D721Med (cell line): ENCODE measurements at regions not wholly inside any gene's neighbourhood (a gene's known extent, or its start where the extent isn't known, plus 50 kb on each side); places are given as distances from the start of the nearest gene placed in this dataset.
A peak's percentile ranks its signal among the peaks of the same experiment; 100 is the strongest.

Experiments used
- DNase-seq: peaks from one replicate; pipeline ENCODE4 v3.0.0; 2011; ENCODE audit warnings: low spot score; ENCODE audit not compliant: insufficient read length
- FAIRE-seq: peaks from 2 replicates; lab custom pipeline; 2011; peaks lifted over from hg19 to GRCh38; lab: Jason Lieb, UNC
- CTCF ChIP-seq: IDR thresholded peaks from 2 replicates; pipeline ENCODE4 v1.5.1; 2012; ENCODE audit warnings: mild to moderate bottlenecking, control low read depth; ENCODE audit not compliant: insufficient read depth; ENCODE audit errors: missing control alignments

GRCh38 chr18:34956663-34957062, 84.5 kb upstream of the MAPRE2 start:
- no peak for DNase-seq
- FAIRE-seq, result no peak
- no peak for TF ChIP-seq CTCF

GRCh38 chr18:34957119-34957863, 83.9 kb upstream of the MAPRE2 start:
- TF ChIP-seq CTCF, result no peak
- FAIRE-seq (no peak), DNase-seq (no peak)

- DNase-seq (no peak), FAIRE-seq (no peak)
- no peak for TF ChIP-seq CTCF
Observed at GRCh38 chr18:34957864-34958259, 83.4 kb upstream of the MAPRE2 start.

GRCh38 chr18:34959211-34959829, 81.9 kb upstream of the MAPRE2 start:
- no peak for TF ChIP-seq CTCF
- FAIRE-seq (no peak), DNase-seq (no peak)

- DNase-seq, result no peak
Observed at GRCh38 chr18:34959989-34960388, 81.2 kb upstream of the MAPRE2 start.

GRCh38 chr18:34965108-34965507, 76.1 kb upstream of the MAPRE2 start:
- DNase-seq, result no peak
- no peak for TF ChIP-seq CTCF
- peak; percentile 71 for FAIRE-seq

More at GRCh38 chr18:34959989-34960388, 81.2 kb upstream of the MAPRE2 start:
- peak; percentile 32 for FAIRE-seq
- no peak for TF ChIP-seq CTCF

- DNase-seq, result no peak
- no peak for TF ChIP-seq CTCF
- no peak for FAIRE-seq
Observed at GRCh38 chr18:34965566-34965965, 75.6 kb upstream of the MAPRE2 start.
